Head of caudate nucleus (tissue), 42 donors: ENCODE measurements at regions not wholly inside any gene's neighbourhood (a gene's known extent, or its start where the extent isn't known, plus 50 kb on each side); places are given as distances from the start of the nearest gene placed in this dataset.
A peak's percentile ranks its signal among the peaks of the same experiment; 100 is the strongest.
"Not testable (repeated sequence)": the region's sequence is repeated elsewhere in the genome, so short reads cannot be mapped to it uniquely, and the experiment has no call there.

Source experiments
- DNase-seq, 42 donors: peaks; one replicate each; pipeline versions ENCODE4 v3.0.0 to v3.0.0-alpha.2; 2020 to 2021; ENCODE audit warnings: mixed read lengths in 7 of 42
- intact Hi-C: fragments of 100-400 bp; cut with DNase I; formaldehyde crosslinking; loops from one replicate; pipeline ENCODE4 v1.15.0; 2022

DNA sequence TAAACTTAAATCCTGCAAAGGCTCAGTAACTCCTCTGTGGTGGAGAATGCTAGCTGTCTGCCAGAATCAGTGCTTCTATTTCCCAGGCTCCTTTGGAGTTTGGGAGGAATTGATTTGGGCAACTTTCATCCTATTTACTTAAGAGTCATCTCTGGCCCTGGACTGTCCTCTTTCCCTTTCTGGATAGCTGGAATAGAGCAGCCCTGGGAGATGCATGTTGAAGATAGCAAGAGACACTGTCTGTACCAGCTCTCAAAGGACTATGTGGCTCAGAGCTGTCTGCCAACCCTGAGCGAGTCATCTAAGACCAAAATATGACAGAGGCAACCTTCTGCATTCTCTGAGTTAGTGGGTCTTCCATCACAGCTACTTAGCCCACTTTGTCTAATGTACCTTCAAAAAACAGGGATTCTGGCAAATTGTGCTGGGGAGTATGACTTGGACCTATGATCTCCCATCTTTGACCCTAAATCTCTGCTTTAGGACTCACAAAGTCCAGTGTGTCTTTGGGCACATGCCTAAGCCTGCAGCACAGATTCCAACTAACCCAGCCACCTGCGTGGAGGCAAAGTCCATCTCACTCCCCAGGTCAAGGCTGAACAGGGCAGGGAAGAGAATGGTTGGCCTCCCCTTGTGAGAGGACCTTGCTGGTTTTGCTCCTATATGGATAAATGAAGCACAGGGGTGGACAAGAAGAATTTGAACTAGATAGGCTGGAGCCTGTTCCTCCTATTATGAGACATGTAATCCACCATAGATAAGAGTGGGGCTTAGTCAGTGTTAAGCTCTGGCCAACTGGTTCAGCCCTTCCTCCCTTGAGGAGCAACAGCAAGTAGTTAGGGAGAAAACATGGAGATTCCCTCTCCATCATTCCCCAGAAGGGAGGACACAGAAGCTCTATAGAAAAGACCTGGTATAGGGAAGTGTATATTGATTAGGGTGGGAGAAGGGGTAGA lies 99.1 kb upstream of the PELI1 start:
- no peak for DNase-seq
- intact Hi-C loops, result no loop called here

DNA sequence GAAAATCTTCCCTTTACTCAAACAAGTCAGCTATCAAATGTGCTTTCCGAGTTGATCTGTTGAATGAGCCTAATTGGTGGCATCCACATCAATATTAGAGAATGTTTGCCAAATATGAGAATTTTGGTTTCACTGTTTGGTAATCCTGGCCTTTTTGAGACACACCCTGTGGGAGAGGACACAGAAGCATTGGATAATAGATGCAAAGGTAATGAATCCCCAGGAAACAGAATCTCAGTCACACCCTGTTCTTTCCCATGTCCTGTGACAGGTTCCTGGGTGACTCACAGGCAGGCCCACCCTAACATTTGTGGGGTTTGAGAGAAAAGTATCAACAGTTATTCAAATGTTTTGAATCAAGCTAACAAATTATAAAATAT lies 99.8 kb upstream of the PELI1 start:
- peak in 3 of 42 donors; percentile 7 to 30 (median 25) for DNase-seq
- intact Hi-C loops, result no loop called here

DNA sequence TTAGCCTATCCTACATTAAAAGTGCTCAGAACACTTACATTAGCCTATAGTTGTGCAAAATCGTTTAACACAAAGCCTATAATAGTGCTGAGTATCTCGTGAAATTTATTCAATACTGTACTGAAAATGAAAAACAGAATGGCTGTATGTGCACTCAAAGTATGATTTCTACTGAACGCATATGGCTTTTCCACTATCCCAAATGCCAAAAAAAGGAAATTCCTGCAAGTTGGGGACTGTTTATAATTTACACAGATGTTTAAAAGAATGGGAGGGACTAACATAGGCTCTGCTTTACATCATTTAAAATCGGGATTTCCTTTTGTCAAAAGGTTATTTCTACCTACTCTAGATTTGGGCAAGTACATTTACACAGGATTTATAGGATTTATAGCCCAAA lies 101.4 kb upstream of the PELI1 start:
- intact Hi-C loops, result no loop called here
- no peak for DNase-seq

DNA sequence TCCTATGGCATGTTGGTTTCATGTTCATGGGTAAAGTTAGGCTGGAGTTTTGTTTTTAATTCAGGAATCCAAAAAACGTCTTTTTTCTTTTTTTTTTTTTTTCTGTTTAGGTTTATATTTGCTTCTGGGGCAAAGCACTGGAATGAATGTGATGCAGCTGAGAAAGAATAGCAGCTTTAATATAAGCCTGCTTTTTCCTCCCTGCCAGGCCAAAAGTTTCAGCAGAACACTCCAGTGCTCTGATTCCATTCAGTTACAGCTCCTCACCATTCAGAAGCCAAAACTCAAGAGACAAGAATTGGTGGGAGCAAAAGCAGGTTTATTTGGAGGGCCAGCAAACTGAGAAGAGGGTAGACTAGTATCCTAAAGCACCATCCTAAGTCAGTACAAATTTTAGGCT lies 102.7 kb upstream of the PELI1 start:
- intact Hi-C loops, result no loop called here
- DNase-seq, result no peak

DNA sequence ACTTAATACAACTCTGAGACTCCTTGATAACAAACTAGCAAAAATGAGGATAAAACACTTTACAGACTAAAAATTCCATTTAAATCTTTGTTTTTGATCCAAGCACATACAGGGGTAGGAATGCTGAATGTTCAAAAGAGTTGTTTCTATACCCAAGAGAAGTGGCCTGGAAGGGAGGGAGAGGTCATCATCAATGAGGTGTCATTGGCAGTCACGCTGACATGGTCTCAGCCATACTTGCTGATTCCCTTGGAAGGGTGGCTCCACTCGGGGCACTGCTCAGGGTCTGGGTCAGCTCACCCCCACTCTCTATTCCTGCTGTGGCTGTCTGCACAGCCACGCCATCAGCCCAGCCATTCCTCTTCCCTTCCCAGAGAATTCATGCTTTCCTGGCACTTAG lies 105.2 kb upstream of the PELI1 start:
- intact Hi-C loops, result no loop called here
- DNase-seq, result no peak

DNA sequence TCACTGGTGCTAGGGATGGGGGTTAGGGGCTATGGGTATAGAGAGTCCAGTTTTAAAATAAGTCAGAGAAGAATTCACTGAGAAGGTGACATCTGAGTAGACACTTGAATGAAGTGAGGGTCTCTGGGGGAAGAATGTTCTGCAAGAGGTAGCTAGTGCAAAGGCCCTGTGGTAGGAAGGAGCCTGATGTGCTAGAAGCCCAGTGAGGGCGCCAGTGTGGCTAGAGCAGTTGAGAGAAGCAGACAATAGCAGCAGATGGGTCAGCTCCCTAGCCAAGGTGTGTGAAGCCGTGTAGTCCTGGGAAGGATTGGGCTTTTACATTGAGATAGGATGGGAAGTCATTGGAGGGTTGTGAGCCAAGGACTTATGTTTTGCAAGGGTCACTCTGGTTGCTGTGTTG lies 105.8 kb upstream of the PELI1 start:
- intact Hi-C loops, result no loop called here
- DNase-seq, result no peak

DNA sequence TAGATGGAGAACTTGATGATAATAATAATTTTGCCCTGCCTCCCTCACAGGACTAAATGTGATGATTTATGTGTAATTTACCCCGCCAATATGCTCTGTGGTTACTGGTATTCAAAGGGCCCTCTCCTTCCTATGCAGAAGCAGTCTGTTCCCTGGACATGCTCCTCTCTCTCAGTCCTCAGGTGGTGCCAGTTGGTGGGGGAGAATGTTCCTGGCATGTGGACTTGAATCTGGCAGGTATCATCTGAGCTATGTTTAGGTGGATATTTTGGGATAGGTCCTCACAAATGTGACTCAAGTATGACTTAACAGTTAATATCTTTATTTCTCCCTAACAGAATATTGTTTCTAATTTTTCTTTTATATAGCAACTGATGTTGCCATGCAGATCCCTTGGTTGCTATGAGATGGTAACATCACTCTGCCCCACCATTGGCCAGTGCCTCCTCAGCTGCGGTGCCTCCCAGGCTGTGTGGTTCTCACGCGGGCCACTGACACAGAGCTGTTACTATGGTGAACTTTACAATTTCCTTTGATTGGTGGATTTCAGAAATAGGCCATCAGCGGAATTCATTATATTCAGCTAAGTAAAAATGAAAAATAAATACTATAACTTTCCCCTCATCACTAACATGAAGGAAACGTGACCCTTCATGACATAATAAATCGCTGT lies 106.7 kb upstream of the PELI1 start:
- intact Hi-C loops, result no loop called here
- DNase-seq, result peak; percentile 33 to 91 (median 69)

DNA sequence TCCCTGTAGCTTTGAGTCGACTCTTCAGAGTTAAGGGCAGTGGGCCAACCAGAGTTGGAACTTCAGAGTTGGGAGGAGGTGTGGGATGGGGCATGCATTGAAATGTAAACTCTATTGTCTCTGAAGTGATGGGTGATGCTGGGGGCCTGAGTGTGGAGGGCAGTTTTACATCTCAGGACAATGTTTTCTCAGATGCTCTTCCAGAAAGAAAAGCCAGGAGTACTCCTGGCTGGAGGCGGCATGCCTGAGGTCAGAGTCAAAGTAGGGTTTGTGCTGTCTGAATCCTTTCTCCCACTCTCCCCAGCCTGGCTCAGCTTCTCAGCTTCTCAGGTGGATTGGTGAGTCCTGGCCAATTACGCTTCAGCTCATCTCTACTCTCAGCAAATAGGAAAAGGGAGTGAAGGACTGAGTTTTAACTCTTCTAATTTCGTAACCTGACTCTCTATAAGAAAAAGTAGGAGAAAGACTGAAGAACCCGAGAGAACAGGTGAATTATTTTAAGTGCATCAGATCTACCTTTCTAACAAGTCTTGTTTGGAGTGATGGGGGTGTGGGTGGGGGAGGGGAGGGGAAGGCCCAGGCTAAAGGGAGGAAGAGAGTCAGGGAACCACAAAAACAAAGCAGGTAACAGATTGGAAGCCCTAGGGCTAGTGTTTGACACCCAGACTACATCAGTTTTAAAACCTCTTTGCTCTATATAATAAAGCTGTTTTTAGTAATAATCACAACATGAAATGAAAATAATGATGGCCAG lies 107.5 kb upstream of the PELI1 start:
- DNase-seq, result peak in 2 of 42 donors; percentile 14 to 34
- intact Hi-C loops, result no loop called here

DNA sequence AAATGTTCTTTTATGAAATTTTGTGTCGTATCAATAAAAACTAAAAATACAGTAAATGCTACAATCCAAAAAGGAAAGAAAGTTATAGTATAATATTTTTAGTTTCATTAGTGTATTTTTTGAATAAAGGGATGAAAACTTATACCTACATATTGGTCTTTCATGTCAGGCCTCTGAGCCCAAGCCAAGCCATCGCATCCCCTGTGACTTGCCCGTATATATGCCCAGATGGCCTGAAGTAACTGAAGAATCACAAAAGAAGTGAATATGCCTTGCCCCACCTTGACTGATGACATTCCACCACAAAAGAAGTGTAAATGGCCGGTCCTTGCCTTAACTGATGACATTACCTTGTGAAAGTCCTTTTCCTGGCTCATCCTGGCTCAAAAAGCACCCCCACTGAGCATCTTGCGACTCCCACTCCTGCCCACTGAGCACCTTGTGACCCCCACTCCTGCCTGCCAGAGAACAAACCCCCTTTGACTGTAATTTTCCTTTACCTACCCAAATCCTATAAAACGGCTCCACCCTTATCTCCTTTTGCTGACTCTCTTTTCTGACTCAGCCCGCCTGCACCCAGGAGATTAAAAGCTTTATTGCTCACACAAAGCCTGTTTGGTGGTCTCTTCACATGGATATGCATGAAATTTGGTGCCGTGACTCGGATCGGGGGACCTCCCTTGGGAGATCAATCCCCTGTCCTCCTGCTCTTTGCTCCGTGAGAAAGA lies 108.2 kb upstream of the PELI1 start:
- intact Hi-C loops, DNase-seq: not testable (repeated sequence)

DNA sequence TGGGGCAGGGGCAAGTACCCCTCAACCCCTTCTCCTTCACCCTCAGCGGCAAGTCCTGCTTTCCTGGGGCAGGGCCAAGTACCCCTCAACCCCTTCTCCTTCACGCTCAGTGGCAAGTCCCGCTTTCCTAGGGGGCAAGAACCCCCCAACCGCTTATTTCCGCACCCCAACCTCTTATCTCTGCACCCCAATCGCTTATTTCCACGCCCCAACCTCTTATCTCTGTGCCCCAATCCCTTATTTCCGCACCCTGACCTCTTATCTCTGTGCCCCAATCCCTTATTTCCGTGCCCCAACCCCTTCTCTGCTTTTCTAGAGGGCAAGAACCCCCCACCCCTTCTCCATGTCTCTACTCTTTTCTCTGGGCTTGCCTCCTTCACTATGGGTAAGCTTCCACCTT lies 109.2 kb upstream of the PELI1 start:
- intact Hi-C loops, DNase-seq: not testable (repeated sequence)

DNA sequence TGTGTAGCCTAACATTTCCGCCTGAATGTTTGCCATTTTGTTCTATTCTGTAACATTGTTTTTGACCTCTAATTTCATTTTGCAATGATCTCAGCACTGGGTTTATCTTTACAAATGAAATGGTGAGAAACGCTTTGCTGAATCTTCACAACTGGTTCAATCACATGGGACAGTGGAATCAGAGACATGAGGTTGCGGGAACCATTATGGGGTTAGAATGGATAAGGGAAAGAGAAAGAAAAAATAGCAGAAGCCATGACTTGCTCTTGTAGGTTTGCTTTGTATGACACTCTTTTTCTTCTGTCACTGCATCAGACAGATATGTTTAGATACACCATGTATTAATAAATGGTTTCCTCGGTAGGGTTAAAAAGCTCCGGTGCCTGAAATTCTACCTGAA lies 114.3 kb upstream of the PELI1 start:
- intact Hi-C loops, result no loop called here
- DNase-seq, result peak in 1 of 42 donors; percentile 17

DNA sequence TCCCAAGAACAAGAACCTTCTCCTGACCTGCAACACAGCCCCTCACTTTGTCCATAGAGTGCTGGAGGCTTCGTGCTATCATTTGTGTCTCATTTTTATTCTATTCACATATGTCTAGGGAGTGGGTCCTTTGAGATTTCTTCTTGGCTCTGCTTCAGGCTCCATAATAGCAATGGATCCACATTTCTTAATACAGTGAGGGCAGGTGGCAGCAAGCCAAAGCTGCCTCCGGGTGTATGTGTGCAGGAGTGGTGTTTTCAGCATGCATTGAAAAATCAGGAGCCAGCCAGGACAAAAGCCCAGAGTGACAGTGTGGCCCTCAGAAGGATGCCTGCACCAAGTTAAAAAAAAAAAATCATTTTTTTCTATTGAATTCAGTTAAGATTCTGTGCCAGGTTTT lies 115.1 kb upstream of the PELI1 start:
- DNase-seq, result no peak

DNA sequence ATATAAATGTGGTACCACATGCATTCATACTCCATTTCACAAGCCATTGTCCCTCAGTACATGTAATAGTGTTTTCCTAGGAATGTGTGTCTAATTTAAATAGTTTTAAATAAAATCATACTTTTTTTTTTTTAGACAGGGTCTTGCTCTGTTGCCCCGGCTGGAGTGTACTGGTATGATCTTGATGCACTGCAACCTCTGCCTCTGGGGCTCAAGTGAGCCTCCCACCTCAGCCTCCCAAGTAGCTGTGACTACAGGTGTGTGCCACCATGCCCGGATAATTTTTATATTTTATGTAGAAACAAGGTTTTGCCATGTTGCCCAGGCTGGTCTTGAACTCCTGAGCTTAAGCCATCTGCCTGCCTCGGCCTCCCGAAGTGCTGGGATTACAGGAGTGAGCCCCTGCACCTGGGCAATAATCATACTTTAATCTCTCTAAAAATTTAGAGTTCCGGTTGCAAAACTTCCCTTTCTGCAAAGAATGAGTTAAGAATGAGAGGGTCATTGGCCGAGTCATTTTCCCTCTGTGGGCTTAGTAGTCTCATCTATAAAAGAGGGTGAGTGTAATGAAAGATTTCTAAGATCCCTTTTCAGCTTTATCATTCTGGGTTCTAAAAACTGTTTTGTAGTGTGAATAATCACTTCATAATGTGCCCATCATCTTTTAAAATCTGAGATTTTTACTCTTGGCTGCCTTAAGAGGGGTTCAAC lies 116.0 kb upstream of the PELI1 start:
- intact Hi-C loops, result no loop called here
- peak in 1 of 42 donors; percentile 7 for DNase-seq

More for the DNA sequence above, 115.1 kb upstream of the PELI1 start:
- intact Hi-C loops, result no loop called here

DNA sequence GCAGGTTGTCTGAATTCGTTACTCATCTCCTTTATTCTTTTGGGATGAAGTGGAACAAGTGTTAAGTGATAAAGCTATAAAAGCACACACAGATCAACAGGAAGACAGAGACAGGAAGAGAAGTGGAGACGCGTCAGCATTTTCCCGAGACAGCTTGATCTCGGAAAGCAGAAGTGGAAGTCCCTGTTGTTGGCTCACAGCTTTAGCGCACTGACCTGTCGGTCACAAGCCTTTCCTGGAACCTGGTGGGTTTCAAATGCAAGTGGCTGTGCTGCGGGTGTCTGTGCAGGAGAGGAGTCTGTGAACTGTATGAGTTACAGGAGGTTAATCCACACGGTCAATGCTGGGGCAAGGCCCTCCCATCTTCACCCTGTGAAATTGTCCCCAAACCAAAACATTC lies 116.6 kb upstream of the PELI1 start:
- peak in 33 of 42 donors; percentile 10 to 76 (median 37) for DNase-seq
- intact Hi-C loops, result no loop called here

DNA sequence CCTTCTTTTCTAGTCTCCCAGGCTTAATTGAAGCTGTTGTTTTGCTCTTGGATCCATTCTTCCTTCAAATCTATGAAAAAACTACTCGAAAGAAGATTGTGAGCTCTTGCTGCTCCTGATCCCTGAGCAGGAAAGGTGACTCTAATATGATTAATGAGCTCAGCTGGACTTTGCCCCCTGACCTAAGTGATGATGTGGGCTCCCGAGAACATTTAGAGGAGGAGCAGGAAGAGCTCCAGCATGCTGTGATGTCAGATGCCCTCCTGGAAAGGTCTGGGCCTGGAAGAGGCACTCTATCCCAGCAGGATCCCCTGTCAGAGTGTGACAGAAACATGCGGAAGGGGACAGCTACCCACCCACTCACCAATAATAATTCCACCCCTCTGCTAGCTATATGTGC lies 117.9 kb upstream of the PELI1 start:
- intact Hi-C loops, result no loop called here
- no peak for DNase-seq

DNA sequence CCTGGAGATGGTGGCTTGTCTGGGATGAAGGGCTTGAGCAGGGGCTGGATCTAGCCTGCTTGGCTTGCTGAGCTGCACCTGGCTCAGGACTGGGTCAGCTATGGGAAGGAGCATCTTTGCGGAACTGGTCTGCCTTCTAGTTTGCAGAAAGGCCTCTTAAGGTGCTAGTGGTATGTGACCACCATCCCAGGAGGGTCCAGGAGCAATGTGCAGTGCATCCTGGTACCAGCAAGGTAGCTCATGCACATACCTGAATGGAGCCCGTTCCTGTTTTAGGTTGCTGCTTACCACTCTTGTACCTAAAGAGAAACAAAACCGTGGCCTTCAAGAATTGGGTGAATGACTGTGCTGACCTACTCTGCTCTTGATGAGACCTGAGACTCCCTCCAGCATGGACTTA lies 118.6 kb upstream of the PELI1 start:
- DNase-seq, result no peak
- intact Hi-C loops, result no loop called here

DNA sequence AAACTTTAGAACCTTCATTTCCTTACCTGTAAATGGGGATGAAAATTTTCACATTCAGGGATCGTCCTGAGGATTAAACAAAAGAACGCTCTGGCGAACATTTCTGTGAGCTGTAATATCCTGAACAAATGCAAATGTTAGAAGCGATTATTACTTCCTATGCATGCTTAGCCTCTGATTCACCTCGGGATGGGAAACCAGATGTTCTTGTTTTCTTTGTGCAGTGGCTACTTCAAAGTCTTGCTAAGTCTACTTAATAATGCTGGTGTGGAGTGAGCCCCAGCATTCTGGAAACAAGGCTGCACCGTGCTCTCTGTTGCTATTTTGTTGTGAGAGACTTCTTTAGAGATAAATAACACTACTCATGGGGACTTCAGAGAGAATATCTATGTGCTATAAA lies 119.1 kb upstream of the PELI1 start:
- DNase-seq, result no peak
- intact Hi-C loops, result no loop called here

DNA sequence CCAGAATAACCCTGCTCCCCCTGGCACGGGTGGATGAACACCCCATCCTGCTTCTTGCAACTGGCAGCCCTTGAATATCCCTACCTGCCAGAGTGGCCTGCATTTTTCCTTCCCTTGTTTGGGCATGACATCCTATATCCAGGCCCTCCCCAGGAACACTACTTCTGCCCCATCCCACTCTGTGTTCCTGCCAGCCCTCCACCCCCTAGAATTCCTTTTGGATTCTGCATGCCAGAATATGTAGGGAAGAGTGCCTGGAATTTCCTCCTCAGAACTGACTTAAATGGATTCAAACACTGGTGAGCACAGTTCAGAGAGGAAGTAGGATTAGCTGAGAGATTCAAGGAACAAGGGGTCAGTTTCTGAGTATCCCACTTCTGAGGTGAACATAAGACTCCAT lies 123.5 kb upstream of the PELI1 start:
- intact Hi-C loops, result no loop called here
- no peak for DNase-seq
